ENCODE measurements at regions not wholly inside any gene's neighbourhood (a gene's known extent, or its start where the extent isn't known, plus 50 kb on each side); places are given as distances from the start of the nearest gene placed in this dataset.

DNA sequence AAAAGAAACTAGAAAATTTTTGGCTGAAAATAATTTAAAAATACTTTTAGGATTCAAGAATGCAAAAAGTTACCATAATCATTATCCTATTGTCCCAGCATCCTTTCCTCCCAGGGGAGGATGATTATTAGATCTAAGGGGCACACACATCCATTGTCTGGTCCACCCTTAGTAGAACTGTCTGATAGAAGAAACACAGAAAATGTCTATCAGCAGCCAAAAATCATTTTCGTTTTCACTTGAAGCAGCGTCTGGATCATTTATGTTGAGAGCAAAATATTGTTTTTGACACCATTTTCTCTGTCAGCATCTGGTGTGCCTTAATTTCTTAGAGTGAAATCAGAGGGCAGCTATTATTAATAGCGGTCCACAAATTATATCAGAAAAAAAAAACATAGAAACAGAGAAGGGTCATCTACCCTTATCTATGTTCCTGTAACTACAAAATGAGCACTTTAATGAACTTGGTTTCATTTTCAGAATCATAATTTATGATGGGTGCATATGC is 446.3 kb downstream of the TRAM1L1 start:
- FAIRE-seq = no peak
- BruUV-seq (replicated peaks) = no TSS peak
- ATAC-seq = no peak

DNA sequence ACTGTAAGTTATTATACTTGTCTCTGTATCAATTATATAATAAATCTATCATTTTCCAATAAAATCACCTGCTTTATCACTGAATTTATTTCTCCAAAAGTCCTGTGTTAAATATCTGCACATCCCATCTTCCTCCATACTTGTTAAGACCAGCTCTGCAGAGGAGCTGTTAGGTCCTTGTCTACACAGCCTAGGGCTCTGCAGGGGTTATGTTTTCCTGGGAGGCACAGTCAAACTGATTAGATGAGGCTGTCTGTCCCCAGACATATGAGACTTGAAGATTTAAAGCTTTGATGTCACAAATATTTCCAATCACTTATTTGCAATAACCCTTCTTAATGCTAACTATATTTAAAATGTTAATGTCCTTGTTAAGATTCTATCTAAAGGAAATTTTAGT is 446.8 kb downstream of the TRAM1L1 start:
- no peaks in the 10 kb centered on the region for H3K36me3 ChIP-seq (replicated peaks in 1 of 2; ENCODE audit: control insufficient read depth in 1 of 2, insufficient read depth in 2 of 2, low read length in 2 of 2)
- no peak for DNase-seq (ENCODE audit: low spot score)
- no peaks in the 10 kb centered on the region for H3K79me2 ChIP-seq (ENCODE audit: insufficient read depth, low read length)
- CTCF ChIA-PET (ENCODE audit: low intra/inter-chr PET ratio, low total read pairs) = no interaction called here
- no peak overlapping the region for H3K27ac ChIP-seq (ENCODE audit: extremely low read length, insufficient read depth, low read length)
- POLR2A ChIA-PET = no interaction called here
- TF ChIP-seq ZNF143 (CRISPR knock-in tag; IDR thresholded peaks at IDR 0.05) (no peak), ZEB1 (IDR thresholded peaks at IDR 0.05; ENCODE audit: insufficient replicate concordance, low read depth) (no peak), KLF15 (CRISPR knock-in tag; IDR thresholded peaks at IDR 0.05; ENCODE audit: borderline replicate concordance) (no peak)
- intact Hi-C loops (cut with micrococcal nuclease; ENCODE audit: unreplicated experiment) (no loop called here), in situ Hi-C loops (cut with HindIII; ENCODE audit: extremely low pct_ligation_motif_present, low pct_unique_long_range_greater_than_20kb) (no loop called here)
- H2AFZ ChIP-seq (ENCODE audit: low read length) = no peak overlapping the region
- no peaks in the 10 kb centered on the region for H3K4me1 ChIP-seq (ENCODE audit: insufficient read depth, low read length)
- no peak overlapping the region for H3K4me2 ChIP-seq (ENCODE audit: low read depth, low read length)
- BruUV-seq (replicated peaks) = no TSS peak
- no peak overlapping the region for H3K4me3 ChIP-seq (replicated peaks in 1 of 3; ENCODE audit: insufficient read depth in 1 of 3, low read depth in 2 of 3, low read length in 3 of 3)
- no peak for FAIRE-seq
- H3K27me3 ChIP-seq (ENCODE audit: control insufficient read depth in 1 of 2, insufficient read depth in 2 of 2, low read length in 2 of 2) = no peaks in the 10 kb centered on the region
- no peak for ATAC-seq
- no peaks in the 10 kb centered on the region for H4K20me1 ChIP-seq (ENCODE audit: insufficient read depth, low read length)
- no peak overlapping the region for H3K9ac ChIP-seq (ENCODE audit: insufficient read depth, low read depth, low read length)
- H3K9me3 ChIP-seq (ENCODE audit: low read length) = no peaks in the 10 kb centered on the region

More for the DNA sequence above, 446.3 kb downstream of the TRAM1L1 start:
- TF ChIP-seq, protein P1, sequence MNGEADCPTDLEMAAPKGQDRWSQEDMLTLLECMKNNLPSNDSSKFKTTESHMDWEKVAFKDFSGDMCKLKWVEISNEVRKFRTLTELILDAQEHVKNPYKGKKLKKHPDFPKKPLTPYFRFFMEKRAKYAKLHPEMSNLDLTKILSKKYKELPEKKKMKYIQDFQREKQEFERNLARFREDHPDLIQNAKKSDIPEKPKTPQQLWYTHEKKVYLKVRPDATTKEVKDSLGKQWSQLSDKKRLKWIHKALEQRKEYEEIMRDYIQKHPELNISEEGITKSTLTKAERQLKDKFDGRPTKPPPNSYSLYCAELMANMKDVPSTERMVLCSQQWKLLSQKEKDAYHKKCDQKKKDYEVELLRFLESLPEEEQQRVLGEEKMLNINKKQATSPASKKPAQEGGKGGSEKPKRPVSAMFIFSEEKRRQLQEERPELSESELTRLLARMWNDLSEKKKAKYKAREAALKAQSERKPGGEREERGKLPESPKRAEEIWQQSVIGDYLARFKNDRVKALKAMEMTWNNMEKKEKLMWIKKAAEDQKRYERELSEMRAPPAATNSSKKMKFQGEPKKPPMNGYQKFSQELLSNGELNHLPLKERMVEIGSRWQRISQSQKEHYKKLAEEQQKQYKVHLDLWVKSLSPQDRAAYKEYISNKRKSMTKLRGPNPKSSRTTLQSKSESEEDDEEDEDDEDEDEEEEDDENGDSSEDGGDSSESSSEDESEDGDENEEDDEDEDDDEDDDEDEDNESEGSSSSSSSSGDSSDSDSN (CRISPR knock-in tag; IDR thresholded peaks at IDR 0.05) = no peak
- ChIA-PET CTCF (ENCODE audit: low intra/inter-chr PET ratio, low total read pairs) (no interaction called here), POLR2A (no interaction called here)
- Histone ChIP-seq H2AFZ (ENCODE audit: low read length) (no peak overlapping the region), H3K9ac (ENCODE audit: insufficient read depth, low read depth, low read length) (no peak overlapping the region), H4K20me1 (ENCODE audit: insufficient read depth, low read length) (no peaks in the 10 kb centered on the region), H3K36me3 (replicated peaks in 1 of 2; ENCODE audit: control insufficient read depth in 1 of 2, insufficient read depth in 2 of 2, low read length in 2 of 2) (no peaks in the 10 kb centered on the region), H3K4me3 (replicated peaks in 1 of 3; ENCODE audit: insufficient read depth in 1 of 3, low read depth in 2 of 3, low read length in 3 of 3) (no peak overlapping the region), H3K4me1 (ENCODE audit: insufficient read depth, low read length) (no peaks in the 10 kb centered on the region), H3K9me3 (ENCODE audit: low read length) (no peaks in the 10 kb centered on the region), H3K4me2 (ENCODE audit: low read depth, low read length) (no peak overlapping the region), H3K27me3 (ENCODE audit: control insufficient read depth in 1 of 2, insufficient read depth in 2 of 2, low read length in 2 of 2) (no peaks in the 10 kb centered on the region), H3K27ac (ENCODE audit: extremely low read length, insufficient read depth, low read length) (no peak overlapping the region), H3K79me2 (ENCODE audit: insufficient read depth, low read length) (no peaks in the 10 kb centered on the region)
- no peak for DNase-seq (ENCODE audit: low spot score)
- in situ Hi-C loops (cut with HindIII; ENCODE audit: extremely low pct_ligation_motif_present, low pct_unique_long_range_greater_than_20kb) = no loop called here
- WGBS (ENCODE audit: low lambda C conversion rate) = under 1% methylated on average over 3 of the region's 3 CpGs
- intact Hi-C loops (cut with micrococcal nuclease; ENCODE audit: unreplicated experiment) = no loop called here

Measured in HepG2 (cell line).